C4-2B (cell line): ENCODE measurements at regions not wholly inside any gene's neighbourhood (a gene's known extent, or its start where the extent isn't known, plus 50 kb on each side); places are given as distances from the start of the nearest gene placed in this dataset.

Experiments
- ZFX ChIP-seq: fragments of 450-650 bp; IDR thresholded peaks from 2 replicates; pipeline ENCODE4 v1.6.1; 2017
- TF ChIP-seq, protein P1 (sequence below): fragments of 450-650 bp; conservative IDR thresholded peaks from 2 replicates; pipeline ENCODE4 v1.5.1; 2017; ENCODE audit warnings: mild to moderate bottlenecking

DNA sequence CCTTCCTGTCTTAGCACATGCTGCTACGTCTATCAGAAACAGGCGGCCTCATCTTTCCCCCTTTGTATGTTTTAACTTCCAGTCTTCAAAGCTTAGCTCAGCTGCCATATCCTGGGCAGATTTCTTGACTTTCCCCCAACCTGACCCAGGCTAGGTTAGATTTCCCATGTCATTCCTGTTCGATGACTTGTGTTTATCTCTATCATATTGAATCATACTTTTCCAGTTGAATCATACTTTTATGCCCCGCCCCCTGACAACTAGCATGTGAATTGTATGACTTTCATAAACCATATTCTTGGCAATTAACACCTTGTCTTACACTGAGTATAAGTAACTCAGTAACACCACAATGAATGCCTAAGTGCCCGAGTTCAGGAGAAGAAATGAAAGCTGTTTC, 128.3 kb downstream of the CYRIA start:
- TF ChIP-seq, protein P1, sequence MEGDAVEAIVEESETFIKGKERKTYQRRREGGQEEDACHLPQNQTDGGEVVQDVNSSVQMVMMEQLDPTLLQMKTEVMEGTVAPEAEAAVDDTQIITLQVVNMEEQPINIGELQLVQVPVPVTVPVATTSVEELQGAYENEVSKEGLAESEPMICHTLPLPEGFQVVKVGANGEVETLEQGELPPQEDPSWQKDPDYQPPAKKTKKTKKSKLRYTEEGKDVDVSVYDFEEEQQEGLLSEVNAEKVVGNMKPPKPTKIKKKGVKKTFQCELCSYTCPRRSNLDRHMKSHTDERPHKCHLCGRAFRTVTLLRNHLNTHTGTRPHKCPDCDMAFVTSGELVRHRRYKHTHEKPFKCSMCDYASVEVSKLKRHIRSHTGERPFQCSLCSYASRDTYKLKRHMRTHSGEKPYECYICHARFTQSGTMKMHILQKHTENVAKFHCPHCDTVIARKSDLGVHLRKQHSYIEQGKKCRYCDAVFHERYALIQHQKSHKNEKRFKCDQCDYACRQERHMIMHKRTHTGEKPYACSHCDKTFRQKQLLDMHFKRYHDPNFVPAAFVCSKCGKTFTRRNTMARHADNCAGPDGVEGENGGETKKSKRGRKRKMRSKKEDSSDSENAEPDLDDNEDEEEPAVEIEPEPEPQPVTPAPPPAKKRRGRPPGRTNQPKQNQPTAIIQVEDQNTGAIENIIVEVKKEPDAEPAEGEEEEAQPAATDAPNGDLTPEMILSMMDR = no peak
- TF ChIP-seq ZFX = no peak
